ENCODE measurements at regions not wholly inside any gene's neighbourhood (a gene's known extent, or its start where the extent isn't known, plus 50 kb on each side); places are given as distances from the start of the nearest gene placed in this dataset.

GRCh38 chr18:55805666-55806065 lies 217.7 kb upstream of the TCF4 start:
- no peak for TF ChIP-seq REPIN1 (tag by site-specific recombination; IDR thresholded peaks at IDR 0.05; ENCODE audit: low read depth)
- no peak for TF ChIP-seq HOXA7 (CRISPR knock-in tag; IDR thresholded peaks at IDR 0.05; ENCODE audit: borderline replicate concordance)
- no peak for TF ChIP-seq CTCF (tag by site-specific recombination; IDR thresholded peaks at IDR 0.05)
- no peak for TF ChIP-seq MZF1 (tag by site-specific recombination; IDR thresholded peaks at IDR 0.05; ENCODE audit: borderline replicate concordance)
